ENCODE measurements at regions not wholly inside any gene's neighbourhood (a gene's known extent, or its start where the extent isn't known, plus 50 kb on each side); places are given as distances from the start of the nearest gene placed in this dataset.

DNA sequence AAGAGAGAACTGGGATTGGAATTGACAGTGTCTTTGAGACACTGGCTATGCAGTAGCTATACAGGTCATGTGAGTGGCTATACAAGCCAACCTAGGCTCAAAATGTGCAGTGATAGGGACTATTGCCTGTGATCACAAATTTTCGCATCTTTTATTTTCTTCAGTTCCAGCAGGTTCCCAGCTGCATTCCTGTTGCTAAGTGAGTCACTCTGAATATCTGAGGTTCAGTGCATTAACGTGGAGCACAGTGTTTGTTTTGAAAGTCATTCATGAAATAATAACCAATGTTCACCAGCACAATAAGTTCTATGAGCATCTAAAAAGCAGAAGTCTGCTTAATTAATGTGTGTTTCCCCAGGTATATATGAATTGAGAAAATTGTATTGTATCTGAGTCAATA is 1236.0 kb upstream of the CELF2 start:
- no peak for TF ChIP-seq EP300 (IDR thresholded peaks at IDR 0.05)
- TF ChIP-seq, protein P1, sequence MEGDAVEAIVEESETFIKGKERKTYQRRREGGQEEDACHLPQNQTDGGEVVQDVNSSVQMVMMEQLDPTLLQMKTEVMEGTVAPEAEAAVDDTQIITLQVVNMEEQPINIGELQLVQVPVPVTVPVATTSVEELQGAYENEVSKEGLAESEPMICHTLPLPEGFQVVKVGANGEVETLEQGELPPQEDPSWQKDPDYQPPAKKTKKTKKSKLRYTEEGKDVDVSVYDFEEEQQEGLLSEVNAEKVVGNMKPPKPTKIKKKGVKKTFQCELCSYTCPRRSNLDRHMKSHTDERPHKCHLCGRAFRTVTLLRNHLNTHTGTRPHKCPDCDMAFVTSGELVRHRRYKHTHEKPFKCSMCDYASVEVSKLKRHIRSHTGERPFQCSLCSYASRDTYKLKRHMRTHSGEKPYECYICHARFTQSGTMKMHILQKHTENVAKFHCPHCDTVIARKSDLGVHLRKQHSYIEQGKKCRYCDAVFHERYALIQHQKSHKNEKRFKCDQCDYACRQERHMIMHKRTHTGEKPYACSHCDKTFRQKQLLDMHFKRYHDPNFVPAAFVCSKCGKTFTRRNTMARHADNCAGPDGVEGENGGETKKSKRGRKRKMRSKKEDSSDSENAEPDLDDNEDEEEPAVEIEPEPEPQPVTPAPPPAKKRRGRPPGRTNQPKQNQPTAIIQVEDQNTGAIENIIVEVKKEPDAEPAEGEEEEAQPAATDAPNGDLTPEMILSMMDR (IDR thresholded peaks at IDR 0.05) = no peak
